SU-DHL-6 (cell line): ENCODE measurements at regions not wholly inside any gene's neighbourhood (a gene's known extent, or its start where the extent isn't known, plus 50 kb on each side); places are given as distances from the start of the nearest gene placed in this dataset.

ENCODE experiments used
- CTCF ChIP-seq: fragments of 200-600 bp; sonication (generic); IDR thresholded peaks from one replicate; pipeline ENCODE4 v1.5.1; 2017; ENCODE audit warnings: antibody characterized with exemption, mild to moderate bottlenecking, low read length, moderate library complexity; ENCODE audit not compliant: insufficient read depth, poor library complexity, severe bottlenecking
- EZH2phosphoT487 ChIP-seq: fragments of 200-600 bp; sonication (generic), shearing (Covaris generic); conservative IDR thresholded peaks from 2 replicates; pipeline ENCODE4 v1.6.1; 2018; ENCODE audit warnings: mild to moderate bottlenecking, antibody characterized with exemption, low read length, moderate library complexity, mixed read lengths

GRCh38 chr4:126183206-126183605 is 868.5 kb downstream of the FAT4 start:
- TF ChIP-seq CTCF, result no peak
- TF ChIP-seq EZH2phosphoT487, result no peak
